HG03442 (cell line): ENCODE measurements at regions not wholly inside any gene's neighbourhood (a gene's known extent, or its start where the extent isn't known, plus 50 kb on each side); places are given as distances from the start of the nearest gene placed in this dataset.

Experiments
- ATAC-seq: cut with Tn5 transposase; IDR thresholded peaks from one replicate; pipeline ENCODE4 v1.9.1; 2021; ENCODE audit warnings: mild to moderate bottlenecking, moderate library complexity; ENCODE audit not compliant: unreplicated experiment

DNA sequence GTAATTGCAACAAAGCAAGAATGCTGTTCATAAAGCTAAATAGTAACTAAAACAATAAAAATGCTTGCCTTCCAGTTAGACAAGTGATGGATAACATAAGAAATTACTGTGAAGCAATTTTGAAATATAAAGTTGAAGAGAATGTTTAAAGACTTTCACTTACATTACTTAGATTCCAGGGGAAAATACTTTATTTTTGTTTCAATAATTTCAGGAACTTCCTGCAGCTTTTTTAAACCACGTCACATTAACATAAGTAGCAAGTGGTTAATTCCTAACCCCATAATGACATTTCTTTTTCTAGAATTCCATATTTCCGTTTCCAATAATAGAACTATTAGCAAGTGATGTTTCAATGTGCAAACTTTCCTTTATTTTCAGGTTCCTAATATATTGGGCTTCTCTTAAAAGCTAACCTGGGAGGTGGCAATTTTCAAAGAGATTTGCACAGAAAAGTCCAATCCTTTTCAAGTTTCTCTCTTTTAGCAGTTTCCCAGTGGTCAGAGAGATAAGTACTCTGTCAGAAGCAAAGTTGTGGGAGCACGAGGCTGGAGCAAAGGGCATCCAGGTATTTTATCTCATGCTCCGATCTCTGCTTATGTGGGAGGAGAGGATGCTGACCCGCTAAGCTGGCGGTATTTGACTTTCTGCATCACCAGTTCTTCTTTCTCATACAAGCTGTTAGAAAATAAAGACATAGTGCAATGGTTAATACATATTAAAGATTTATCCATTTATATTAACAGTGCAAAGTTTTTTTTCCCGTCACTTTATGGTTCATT lies 1025.3 kb downstream of the EFNB2 start:
- ATAC-seq = no peak

DNA sequence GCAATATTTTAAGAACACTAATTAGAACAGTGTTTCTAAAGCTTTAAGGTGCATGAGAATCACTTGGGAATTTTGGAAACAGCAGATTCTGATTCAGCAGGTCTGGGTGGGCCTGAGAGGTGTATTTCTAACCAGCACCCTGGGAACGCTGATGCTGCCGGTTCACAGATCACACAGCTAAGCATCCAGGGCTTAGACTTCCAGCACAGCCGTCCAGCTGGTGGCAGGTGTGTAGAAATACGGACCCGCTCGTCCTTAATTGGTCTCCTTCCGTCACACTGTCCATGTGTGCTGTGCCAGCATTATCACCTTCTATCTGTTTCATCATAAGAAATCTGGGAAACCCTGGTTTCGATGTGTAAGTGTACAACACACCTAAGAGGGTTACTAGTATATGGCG lies 1029.0 kb downstream of the EFNB2 start:
- ATAC-seq = no peak

DNA sequence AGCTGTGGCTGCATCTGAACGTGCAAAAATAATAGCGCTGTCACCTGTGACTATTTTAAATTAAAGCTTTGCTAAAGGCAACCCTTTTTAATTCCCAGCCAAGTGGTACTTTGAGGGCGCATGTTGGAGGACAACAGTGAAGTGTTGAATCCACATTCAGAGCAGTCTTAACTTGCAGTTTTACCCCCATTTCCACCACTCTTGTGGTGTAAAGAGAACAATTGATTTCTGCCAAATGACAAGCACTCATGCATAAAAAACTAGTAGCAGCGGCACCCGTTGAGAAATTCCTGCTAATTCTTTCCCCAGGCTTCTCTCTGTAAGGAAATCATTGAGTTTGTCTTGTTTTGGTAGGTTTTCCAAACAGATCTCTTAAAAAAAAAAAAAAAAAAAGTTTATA lies 1033.3 kb downstream of the EFNB2 start:
- no peak for ATAC-seq

DNA sequence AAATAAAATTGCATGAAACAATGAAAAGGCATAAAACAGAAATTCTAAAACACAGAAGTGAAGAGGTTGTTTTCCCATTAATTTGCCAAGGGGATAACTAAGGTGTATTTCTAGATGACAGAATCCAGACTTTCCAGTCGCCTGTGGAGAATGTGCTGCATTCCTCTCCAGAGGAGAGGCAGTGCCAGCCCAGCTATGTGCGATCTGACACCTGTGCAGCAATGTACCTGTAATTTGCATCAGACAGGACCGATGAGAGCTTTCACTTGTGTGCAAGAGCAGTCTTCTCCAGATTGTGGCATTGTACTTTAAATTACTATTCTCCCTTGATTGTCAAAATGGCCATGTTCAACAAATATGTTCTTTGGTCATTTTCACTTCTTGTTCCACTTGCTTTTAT lies 1037.9 kb downstream of the EFNB2 start:
- no peak for ATAC-seq

DNA sequence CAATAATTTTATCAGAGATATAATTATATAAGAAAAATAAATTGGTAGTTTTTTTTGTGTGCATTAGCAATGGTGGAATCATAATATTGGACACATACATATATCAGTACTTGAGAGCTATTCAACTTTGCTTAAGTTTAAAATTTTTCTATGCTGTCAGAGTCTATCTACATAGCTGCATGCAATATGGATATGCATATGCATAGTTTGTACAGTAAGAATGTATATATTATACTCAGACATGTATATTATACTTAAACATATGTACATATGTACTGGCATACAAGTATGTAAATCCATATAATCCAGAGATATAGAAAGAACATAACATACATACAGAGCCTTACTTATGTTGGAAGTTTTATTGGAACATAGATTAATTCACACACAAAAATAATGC lies 1043.2 kb downstream of the EFNB2 start:
- no peak for ATAC-seq

DNA sequence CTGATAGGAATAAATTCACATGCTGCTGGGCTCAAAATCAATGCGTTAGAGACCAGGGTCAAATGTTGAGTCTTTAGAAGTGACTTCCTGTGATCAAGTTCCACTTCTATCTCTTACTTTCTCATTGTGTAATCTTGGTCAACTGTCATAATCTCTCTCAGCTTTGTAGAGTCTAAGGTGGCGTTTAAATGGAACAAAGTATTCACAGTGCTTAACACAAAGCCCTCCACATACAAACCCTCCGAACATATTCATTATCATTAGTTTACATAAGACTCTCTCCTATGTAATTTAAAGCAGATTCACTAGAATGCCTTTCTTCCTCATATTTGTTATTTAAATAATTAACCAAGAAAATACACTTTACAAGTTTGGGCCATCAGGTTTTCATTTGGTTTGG lies 1044.1 kb downstream of the EFNB2 start:
- ATAC-seq = no peak

DNA sequence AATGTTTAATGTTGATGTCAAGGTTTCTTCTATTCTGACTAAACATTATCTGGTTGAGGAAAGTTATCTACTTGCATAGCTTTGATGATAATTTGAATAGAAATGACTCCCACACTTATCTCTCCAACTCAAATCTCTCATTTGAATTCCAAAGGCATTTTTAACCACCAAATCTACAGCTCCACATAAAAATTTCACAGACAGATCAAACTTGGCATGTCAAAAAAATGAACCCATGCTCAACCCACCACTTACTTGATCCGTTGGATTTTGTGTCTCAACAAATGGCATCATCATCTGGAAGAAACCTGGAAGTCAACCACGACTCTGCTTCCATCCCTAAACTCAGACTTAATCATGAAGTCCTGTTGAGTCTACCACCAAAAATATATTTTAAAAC lies 1050.4 kb downstream of the EFNB2 start:
- ATAC-seq = no peak

DNA sequence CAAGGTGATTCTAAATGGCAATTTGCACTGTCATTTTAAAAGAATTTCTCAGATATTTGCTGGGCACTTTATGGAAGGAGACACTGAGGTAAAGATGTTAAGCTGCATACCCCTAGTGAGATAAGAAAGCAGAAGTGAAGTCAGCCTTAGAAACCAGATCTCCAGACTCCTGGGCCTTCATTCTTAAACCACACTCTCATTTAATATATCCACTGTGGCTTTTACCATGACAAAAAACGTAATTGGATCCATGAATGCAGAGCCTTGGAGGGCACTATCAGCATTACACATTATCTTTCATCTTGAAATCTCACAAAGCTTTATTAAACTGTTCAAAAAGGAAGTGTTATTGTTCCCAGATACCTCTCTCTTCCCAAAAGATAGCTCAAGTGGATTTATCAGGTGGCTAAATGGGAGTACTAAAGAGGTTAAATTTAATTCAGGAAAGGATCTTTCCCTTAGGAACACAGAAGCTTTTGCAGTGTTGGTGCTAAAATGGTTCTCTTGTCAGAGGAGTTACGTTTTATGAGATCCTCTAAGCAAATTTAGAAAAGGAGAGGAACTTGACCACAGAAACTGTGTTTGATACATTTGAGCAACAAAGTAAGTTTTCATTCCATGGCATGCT lies 1060.4 kb downstream of the EFNB2 start:
- ATAC-seq = no peak

DNA sequence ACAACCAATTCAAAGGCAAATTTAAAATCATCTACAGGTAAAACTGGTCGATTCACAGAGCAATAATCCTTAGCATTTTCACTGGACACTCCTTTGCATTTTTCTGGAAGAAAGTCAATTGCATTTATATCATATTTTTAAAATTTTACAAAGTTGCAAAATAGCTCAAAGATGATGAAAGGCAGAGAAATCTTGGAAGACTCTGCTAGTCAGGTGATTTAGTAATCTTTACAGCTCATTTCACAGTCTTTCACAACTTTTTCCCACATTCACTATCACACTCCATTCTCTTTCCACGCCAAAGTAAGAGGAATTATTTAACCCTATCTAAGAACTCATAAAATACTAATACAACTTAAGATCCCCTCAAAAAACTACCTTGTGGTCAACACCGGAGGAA lies 1063.8 kb downstream of the EFNB2 start:
- no peak for ATAC-seq

DNA sequence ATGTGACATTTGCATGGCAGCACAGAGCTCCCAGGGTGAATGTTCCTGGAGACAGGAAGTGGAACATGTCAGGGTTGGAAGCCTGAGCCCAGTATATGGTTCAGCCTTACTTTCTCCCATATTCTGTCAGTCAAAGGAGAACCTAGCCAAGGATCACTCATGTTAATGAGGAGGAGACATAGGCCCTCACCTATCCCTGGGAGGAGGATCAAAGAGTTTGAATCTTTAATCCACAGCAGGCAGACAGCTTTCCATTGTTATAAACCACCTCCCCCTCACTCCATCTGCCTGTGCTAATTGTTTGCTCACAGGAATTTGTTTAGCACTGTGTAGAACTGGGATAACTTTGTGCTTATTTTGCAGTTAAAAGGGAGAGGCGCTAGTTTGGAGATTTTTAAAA lies 1069.1 kb downstream of the EFNB2 start:
- no peak for ATAC-seq

DNA sequence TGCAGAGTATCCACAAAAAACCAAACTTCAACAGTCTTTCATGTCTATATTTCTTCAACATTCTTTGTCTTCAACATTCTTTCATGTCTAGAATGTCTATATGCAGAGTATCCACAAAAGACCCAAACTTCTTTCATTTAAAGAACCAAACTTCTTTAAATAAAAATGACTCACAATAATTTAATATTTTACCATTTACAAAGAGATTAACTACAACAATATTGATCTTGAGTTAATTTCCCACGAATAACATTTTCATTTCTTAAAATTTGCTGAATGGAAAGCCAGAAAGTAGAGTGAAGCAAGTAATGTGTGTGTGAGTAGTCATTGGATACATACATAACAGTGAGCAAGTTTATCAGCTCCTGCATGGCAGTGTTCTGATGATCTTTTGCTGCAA lies 1069.7 kb downstream of the EFNB2 start, which contains the start of gene DAOA:
DAOA (plus strand) TSS at position 301 of the 400 bp plus-strand sequence.
- ATAC-seq = no peak

DNA sequence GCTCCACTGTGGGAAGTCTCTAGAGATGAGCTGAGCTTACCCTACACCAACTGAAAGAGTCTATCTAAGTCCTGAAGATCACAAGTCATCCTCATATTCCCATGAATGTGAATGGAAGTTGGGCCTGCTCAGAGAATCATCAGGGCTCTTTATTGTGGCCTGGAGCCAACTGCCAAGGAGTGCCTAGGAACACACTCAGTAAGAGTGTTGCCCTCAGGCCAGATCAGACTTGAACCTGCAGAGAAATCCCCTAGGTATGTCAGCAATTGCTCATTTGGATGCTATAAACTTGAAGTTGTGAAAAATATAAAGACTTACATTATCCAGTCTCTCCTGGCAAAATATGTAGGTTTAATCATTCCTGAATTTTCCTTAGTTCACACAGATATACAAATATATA lies 1070.2 kb downstream of the EFNB2 start:
- no peak for ATAC-seq

DNA sequence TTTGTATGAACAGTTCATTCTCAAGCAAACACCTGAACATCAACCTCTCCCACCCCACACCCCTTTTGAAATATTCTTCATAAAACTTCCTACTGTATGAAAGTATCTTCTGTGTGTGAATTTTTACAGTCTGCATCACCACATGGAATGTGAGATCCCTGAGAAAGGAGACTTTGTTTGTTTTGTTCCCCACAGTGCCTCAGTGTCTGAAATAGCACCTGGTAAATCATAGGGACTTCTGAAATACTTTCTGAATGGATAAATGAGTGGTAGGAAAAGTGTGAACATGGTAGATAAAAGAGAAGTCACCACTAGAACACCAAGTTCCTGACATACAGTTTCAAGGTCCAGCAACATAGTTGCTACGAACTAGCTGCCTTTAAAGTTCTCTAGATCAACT lies 1071.2 kb downstream of the EFNB2 start:
- no peak for ATAC-seq

DNA sequence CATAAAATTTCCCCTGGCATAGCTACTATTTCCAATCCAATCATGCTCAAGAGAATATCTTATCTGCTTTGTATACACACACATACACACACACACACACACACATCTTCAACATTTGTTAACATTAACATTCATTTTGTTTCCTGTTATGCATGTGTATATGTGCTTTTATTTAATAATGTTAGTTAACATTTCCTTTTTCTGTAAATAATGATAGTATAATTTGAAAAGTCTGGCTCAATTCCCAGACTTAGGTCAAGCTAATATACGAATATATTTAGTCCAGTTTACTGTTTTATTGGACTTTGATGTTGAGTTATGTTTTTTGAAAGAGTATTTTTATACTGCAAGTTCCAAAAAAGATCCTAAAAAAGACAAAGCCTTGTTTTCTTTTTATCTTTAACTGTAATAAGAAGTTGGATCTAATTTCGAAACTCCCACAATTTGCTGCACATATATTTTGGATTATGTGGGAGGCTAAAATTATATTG lies 1072.4 kb downstream of the EFNB2 start:
- ATAC-seq = no peak

DNA sequence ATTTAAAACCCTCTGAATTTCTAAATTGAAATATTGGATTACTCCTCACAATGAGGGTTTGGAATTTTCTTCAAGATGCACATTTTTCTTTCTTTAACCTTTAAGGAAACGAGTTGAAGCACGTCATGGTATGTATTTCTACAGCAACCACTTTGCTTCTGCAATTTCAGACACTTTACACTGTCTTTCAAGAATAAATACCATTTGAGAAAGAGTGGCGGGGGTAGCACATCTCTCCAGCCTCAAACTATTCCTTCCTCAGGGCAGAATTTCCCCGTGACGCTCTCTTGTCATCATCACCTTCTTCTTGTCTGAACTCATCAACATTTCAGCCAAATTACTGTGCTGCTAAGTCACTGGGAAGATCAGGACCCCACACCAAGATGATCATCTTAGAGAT lies 1073.4 kb downstream of the EFNB2 start:
- no peak for ATAC-seq

DNA sequence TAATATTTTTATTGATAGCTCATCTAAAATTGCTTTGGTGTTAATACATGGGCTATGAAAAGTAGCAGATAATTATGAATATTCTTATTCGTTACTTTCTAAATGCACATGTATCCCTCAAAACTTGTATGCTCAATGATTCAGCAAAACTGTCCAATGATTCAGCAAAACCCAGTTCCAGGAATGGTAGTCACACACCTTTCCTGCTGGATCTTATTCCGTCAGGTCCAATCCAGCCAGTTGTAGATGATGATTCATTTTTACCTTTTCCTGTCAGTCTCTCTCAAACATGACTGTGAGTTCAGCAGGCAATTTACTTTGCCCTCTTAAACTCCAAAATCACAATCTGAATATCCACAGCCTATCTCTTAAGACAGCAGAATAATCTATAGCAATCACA lies 1082.6 kb downstream of the EFNB2 start:
- ATAC-seq = no peak

DNA sequence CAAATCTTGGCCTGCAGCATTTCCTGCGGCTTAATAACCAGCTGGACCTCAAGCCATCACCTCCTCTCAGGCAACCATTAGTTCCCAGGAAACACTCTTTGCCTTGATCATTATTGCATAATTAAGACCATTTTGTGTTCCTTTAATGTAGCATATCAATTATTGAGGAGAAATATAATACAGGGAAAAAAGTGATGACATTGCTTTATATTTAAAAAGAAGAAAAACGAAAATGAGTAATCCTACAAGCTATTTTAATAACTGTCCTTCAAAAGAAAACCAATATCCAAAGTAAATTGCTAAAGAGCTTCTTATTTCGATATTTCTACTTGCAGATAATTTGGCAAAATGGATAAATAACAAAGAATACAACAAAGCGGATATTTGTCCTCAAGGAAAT lies 1084.7 kb downstream of the EFNB2 start:
- ATAC-seq = no peak

DNA sequence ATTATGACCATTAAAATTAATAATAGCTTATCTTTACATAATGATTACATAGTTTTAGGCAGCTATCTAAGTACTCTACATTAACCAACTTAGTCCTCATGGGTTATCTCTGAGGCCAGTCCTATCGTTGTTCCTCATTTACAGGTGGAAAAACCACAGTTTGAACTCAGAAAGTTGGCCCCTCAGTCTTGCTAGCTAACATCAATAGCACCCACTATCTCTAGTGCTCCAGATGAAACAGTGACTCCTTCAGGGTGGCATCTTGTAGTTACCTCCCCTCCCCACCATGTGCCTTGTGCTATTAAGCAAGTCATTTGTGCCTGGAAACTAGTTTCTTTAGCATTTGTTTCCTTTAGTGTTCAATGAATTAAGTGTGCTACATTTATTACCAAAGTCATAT lies 1086.7 kb downstream of the EFNB2 start:
- no peak for ATAC-seq

DNA sequence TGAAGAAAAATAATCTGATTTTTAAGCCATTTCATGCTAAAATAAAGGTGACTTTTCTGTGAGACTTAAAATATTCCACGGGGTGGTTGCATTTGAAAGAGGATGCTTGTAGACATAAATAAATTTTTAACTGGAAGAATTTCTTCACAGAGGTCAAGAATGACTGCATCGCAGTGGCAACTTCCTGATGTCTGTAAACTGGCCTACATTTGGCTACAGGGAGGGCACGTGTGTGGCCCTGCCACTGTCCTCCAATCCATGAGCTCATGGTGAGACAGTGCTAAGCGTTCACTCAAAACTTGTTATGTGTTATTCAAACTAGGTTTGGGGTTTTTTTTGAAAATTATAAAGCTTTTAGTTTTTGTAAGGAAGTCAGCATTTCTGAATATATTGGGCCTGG lies 1089.3 kb downstream of the EFNB2 start:
- no peak for ATAC-seq

DNA sequence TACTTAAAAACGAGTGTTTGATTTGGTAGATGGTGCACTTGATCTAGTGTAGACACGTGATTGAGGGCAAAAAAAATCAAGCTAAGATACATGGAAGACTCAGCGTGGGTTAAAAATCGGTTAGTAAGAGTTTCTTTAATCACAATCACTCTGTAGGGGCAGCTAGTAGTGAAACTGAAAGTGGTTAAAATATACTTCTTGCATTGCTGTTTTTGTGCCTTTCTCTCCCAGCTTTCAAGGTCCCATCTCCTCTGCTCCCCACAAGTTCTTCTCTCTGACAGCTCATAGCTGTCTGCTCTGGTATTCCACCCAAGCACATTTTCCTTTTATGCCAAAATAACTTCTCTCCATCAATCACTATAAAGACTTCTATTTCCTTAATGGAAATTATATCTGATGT lies 1089.7 kb downstream of the EFNB2 start:
- ATAC-seq = no peak

DNA sequence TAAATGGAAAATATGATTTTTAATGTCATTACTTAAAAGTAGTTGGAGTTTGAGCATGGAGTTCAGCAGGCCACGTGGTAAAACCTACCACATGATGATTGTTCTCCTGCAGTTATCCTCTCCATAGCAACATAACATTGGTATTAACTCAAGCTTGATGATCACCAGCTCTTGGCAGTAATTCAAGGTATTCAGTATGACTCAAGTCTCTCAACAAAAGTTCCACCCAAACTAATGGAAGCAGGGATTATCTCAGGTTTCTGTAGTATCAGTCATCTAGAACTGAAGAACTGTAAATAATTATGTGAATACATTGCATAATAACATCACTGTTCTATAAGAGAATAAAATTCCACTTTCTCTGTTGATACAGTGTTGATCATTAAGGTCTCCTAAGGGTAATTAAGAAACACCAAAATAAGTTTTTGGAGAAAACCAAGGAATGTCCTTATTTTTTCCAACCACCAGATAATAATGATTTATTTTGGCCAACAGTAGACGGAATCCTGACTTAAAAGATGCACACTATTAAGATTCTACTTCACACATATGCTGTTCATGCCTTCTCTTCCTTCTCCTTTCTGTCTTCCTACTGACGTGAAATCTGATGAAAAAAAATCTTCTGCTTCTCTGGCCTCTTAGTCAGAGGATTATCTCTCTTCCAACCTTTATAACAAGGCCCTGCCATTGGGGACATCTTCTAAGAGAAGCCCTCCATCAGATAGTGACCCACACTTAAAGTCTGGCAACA lies 1092.3 kb downstream of the EFNB2 start:
- no peak for ATAC-seq

DNA sequence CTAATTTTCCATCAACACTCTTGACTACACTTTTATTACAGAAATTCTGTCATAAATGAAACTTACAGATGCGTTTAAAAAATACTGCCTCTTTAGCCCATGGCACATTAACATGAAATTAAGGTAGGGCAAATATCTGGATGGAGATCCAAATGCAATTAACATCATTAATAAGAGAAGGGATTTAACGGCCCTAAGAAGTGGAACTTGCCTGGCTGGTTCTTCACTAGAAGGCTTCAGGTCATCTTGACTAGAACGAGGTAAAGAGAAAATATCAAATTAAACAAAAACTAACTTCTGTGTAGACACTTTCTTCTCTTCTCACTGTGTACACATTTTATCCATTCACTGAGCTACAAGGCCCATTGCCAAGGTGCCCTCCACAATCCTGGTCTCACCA lies 1093.4 kb downstream of the EFNB2 start:
- no peak for ATAC-seq
